Bronchial epithelial cell (primary cell): ENCODE measurements at regions not wholly inside any gene's neighbourhood (a gene's known extent, or its start where the extent isn't known, plus 50 kb on each side); places are given as distances from the start of the nearest gene placed in this dataset.
"Not testable (repeated sequence)": the region's sequence is repeated elsewhere in the genome, so short reads cannot be mapped to it uniquely, and the experiment has no call there.

Experiments used
- DNase-seq: peaks from one replicate; pipeline ENCODE4 v3.0.0-alpha.2; 2010; ENCODE audit warnings: low read depth
- FAIRE-seq: peaks from 2 replicates; lab custom pipeline; 2011; peaks lifted over from hg19 to GRCh38; lab: Jason Lieb, UNC
- H3K27me3 ChIP-seq: 2 replicates; pipeline ENCODE4 v1.5.1; 2011; ENCODE audit warnings: low read length; ENCODE audit not compliant: control insufficient read depth, insufficient read depth
- H3K36me3 ChIP-seq: 2 replicates; pipeline ENCODE4 v1.5.1; 2011; ENCODE audit warnings: low read length; ENCODE audit not compliant: control insufficient read depth, insufficient read depth
- H3K4me3 ChIP-seq: 2 replicates; pipeline ENCODE4 v1.5.1; 2011; ENCODE audit warnings: mild to moderate bottlenecking, low read depth, low read length, control low read depth
- TF ChIP-seq, protein P1 (sequence below): IDR thresholded peaks from 2 replicates; pipeline ENCODE4 v1.5.1; 2011; ENCODE audit warnings: mild to moderate bottlenecking, moderate library complexity, low read length, control low read depth, inconsistent platforms; ENCODE audit not compliant: insufficient read depth, severe bottlenecking

DNA sequence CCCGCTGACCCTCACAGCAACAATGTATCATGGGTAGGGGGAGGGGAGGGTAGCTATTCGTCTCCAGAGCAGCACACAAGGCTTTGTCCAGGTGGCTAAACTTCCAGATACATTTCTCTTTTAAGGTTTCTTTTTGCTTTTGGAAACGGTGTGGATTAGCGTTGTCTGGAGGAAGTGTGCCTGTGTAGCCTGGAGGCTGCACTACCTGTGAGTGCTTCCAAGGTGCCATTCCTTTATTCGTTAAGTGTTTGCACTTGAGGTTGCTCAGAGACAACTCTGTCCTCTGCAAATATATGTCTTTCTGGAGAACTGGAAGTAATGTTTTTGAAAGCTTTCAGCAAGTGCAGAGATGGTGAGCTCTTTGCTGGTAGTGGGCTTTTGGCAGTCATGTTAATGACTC lies 53.1 kb downstream of the HSFY1 start:
- not testable (repeated sequence) for DNase-seq, H3K27me3 ChIP-seq, FAIRE-seq, H3K4me3 ChIP-seq, H3K36me3 ChIP-seq

DNA sequence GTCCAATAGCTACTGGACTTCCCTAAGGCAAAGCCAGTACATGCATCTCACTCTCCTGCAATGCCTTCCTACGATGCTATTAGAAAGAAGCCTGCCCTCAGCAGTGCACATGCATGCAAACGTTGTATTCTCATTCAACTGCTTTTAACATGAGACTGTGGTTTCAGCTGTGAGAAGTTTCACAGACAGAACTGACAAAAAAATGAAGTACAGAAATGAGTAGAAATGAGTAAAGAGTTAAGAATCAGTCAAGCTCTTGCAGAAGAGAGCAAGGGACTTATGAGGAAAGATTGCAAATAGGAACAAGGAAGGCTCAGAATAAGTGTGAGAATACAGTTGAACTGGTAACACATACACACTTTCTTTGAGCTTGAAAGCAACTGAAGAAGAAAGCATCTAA lies 54.8 kb downstream of the HSFY1 start:
- DNase-seq, H3K27me3 ChIP-seq, FAIRE-seq, H3K4me3 ChIP-seq, H3K36me3 ChIP-seq: not testable (repeated sequence)

DNA sequence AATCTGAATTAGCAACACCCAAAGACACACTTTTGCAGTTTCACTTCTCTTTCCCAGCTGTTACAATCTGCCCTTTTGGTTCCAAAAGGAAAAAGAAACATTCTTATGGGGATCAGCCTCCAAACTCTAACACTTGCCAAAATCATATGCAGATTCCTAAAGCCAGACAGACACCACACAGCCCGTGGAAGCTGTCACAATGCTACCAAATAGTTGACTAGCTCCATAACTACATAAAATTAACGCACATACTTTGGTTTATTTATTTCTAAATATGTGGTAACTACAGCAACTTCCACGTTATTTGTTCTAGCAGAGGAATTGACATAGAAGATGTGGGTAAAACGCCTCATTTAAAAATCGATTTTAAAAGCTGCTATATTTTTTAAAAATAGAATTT lies 59.7 kb downstream of the HSFY1 start:
- DNase-seq, FAIRE-seq, H3K27me3 ChIP-seq, H3K4me3 ChIP-seq, H3K36me3 ChIP-seq: not testable (repeated sequence)

DNA sequence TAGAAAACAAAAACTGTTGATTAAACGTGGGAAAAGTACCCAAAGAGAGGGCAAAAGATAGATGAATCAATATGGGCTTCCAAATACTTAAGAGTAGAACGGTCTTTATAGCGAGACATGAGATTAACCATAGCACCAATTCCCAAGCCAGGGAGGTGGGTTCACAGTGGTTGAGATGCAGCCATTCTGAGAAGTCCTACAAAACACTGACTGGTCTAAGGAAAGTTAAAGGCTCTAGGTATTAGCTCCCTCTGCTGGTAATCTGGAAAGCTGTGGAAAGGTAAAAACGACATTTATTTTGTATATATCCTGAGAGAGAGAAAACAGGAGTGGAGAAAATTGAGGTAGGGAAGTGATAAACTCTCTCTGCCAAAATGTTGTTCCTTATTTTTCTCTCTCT lies 61.7 kb downstream of the HSFY1 start:
- H3K27me3 ChIP-seq, FAIRE-seq, H3K4me3 ChIP-seq, H3K36me3 ChIP-seq, DNase-seq: not testable (repeated sequence)

DNA sequence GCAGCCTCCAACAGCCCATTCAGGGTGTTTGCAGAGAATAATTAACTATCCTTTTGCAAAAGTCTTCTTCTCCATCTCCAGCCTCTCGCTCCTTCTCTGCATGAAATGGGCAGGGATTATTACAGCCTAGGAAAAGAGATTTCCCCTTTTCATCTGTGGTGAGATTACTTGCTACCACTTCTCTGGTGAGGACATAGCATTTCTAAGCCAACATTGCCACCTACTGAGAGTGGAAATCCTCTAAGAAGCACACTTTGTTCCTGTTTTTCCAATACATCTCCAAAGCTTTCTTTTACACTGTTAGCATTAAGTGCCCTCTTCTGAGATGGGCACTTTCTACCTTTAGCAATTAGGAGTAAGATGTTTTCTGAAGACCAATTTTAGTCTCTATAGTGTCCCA lies 69.3 kb downstream of the HSFY1 start:
- not testable (repeated sequence) for H3K27me3 ChIP-seq, FAIRE-seq, DNase-seq, H3K4me3 ChIP-seq, H3K36me3 ChIP-seq

DNA sequence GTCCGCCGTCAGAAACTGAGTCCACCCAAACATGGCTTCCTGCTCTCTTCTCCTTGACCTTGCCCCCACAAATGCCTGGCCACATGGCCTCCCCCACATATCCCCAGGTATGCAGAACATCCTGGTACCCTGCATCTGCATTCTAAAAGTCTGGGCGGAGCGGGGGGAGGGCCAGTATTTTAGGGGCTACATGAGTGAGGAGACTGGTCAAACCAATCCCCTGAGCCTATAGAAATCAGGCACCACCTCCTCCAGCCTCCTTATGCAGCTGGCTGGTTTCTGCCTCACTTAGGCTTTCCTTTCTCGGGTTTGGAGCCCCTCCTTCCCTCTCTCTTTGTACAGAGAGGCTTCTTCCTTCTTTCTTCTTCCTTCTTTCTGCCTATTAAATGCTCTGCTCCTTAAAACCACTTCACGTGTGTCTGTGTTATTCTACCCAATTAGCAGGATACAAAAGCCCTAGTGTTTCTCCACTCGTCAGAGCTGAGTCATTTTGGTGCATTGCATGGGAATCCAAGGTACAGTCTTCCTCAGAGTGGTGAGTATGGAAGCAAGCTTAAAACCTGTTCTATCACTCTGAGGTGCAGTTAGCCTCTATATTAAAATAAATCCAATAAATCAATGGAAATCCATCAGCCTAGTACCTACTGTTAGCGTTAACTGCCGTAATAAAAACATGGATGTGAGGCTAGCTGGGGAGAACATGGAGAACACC lies 83.4 kb downstream of the HSFY1 start:
- not testable (repeated sequence) for DNase-seq, H3K36me3 ChIP-seq, H3K27me3 ChIP-seq, FAIRE-seq, H3K4me3 ChIP-seq

DNA sequence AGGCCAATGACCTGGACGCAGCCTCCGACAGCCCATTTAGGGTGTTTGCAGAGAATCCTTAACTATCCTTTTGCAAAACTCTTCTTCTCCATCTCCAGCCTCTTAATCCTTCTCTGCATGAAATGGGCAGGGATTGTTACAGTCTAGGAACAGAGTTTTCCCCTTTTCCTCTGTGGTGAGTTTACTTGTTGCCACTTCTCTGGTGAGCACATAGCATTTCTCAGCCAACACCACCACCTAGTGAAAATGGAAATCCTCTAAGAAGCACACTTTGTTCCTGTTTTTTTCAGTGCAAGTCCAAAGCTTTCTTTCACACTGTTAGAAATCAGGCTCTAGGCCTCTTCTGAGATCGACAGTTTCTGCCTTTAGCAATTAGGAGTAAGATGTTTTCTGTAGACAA lies 84.1 kb downstream of the HSFY1 start:
- DNase-seq, H3K4me3 ChIP-seq, H3K27me3 ChIP-seq, H3K36me3 ChIP-seq, FAIRE-seq: not testable (repeated sequence)

DNA sequence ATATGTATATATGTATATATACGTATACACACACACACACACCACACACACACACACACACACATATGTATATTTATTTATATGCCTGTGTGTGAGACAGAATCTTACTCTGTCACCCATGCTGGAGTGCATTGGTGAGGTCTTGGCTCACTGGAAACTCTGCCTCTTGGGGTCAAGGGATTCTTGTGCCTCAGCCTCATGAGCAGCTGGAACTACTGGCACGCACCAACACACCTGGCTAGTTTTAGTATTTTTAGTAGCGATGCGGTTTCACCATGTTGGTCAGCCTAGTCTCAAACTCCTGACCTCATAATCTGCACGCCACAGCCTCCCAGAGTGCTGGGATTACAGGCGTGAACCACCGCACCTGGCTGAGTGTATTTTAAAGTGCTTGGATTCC lies 85.1 kb downstream of the HSFY1 start:
- FAIRE-seq, H3K27me3 ChIP-seq, H3K4me3 ChIP-seq, H3K36me3 ChIP-seq, DNase-seq: not testable (repeated sequence)

DNA sequence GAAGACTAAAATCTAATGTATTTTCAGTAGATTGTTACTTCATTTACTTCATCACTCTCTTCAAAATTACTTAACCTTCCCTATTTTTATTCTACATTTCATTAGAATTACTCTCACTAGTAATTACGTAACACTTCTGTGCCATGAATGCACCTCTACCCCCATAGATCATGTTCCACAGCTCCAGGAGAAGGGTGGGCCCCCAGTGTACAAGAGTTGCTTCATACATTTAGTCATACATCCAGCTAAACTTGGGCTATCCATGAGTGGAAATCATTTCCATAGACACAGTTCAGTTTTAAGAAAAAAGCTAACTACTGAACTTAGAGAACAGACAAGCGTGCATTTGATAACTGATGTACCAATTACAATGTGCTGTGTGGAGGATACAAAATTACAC lies 104.2 kb downstream of the HSFY1 start:
- DNase-seq (peak; percentile 74), FAIRE-seq (no peak)
- Histone ChIP-seq H3K27me3 (no peaks in the 10 kb centered on the region), H3K4me3 (no peak overlapping the region), H3K36me3 (no peaks in the 10 kb centered on the region)
- TF ChIP-seq, protein P1, sequence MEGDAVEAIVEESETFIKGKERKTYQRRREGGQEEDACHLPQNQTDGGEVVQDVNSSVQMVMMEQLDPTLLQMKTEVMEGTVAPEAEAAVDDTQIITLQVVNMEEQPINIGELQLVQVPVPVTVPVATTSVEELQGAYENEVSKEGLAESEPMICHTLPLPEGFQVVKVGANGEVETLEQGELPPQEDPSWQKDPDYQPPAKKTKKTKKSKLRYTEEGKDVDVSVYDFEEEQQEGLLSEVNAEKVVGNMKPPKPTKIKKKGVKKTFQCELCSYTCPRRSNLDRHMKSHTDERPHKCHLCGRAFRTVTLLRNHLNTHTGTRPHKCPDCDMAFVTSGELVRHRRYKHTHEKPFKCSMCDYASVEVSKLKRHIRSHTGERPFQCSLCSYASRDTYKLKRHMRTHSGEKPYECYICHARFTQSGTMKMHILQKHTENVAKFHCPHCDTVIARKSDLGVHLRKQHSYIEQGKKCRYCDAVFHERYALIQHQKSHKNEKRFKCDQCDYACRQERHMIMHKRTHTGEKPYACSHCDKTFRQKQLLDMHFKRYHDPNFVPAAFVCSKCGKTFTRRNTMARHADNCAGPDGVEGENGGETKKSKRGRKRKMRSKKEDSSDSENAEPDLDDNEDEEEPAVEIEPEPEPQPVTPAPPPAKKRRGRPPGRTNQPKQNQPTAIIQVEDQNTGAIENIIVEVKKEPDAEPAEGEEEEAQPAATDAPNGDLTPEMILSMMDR, result no peak

DNA sequence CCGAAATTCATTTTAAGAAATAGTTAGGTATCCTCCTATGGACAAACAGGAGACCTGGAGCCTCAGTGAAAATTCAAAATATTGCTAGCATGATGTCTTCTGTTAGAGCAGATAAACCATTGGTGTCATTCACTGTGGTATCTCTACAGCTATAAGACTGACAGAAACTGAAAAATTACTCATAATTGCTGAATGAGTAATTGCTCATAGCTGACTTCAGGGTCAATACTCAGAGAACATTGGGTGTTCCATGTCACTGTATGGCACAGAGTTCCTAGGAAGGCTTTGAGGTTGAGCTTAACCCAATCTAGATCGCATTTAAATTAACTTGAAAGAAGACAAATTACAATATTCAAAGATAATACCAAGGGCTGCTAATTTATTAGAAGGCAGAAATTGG lies 109.0 kb downstream of the HSFY2 start:
- TF ChIP-seq, protein P1, result no peak
- peak; percentile 38 for DNase-seq
- FAIRE-seq, result no peak
- Histone ChIP-seq H3K36me3 (no peaks in the 10 kb centered on the region), H3K4me3 (no peak overlapping the region), H3K27me3 (no peaks in the 10 kb centered on the region)
